ENCODE measurements at regions not wholly inside any gene's neighbourhood (a gene's known extent, or its start where the extent isn't known, plus 50 kb on each side); places are given as distances from the start of the nearest gene placed in this dataset.

GRCh38 chr1:38142606-38143005 lies 96.0 kb upstream of the POU3F1 start:
- H3K36me3 ChIP-seq (ENCODE audit: control insufficient read depth in 2 of 2, extremely low read depth in 1 of 2, insufficient read depth in 2 of 2, low read length in 2 of 2), result no peaks in the 10 kb centered on the region
- BruUV-seq (replicated peaks), result no TSS peak
- no peak overlapping the region for H3K4me3 ChIP-seq (replicated peaks in 1 of 3; ENCODE audit: insufficient read depth in 1 of 3, low read depth in 1 of 3, low read length in 3 of 3)
- H3K9me3 ChIP-seq (replicated peaks; ENCODE audit: control insufficient read depth, insufficient read depth, low read length), result no peaks in the 10 kb centered on the region
- H3K9ac ChIP-seq (replicated peaks; ENCODE audit: extremely low read depth, insufficient read depth, low read length), result no peak overlapping the region
- ChIA-PET CTCF (no interaction called here), POLR2A (no interaction called here)
- no peaks in the 10 kb centered on the region for H3K9me1 ChIP-seq (replicated peaks; ENCODE audit: control insufficient read depth, extremely low read depth, insufficient read depth, low read length)
- H3K79me2 ChIP-seq (ENCODE audit: control insufficient read depth, insufficient read depth, low read length), result no peaks in the 10 kb centered on the region
- H4K20me1 ChIP-seq (replicated peaks; ENCODE audit: control insufficient read depth, extremely low read depth, insufficient read depth, low read length), result no peaks in the 10 kb centered on the region
- H3K4me1 ChIP-seq (ENCODE audit: control insufficient read depth, extremely low read depth, insufficient read depth, low read length), result peaks cover 6% of the 10 kb centered on the region
- H3K27me3 ChIP-seq (ENCODE audit: control insufficient read depth in 2 of 2, insufficient read depth in 2 of 2, low read length in 2 of 2), result peaks cover 4 to 5% of the 10 kb centered on the region in 2 experiments
- intact Hi-C loops (cut with micrococcal nuclease) (no loop called here), dilution Hi-C loops (cut with MboI; ENCODE audit: extremely low pct_ligation_motif_present, low sequenced_read_pairs) (no loop called here)
- TF ChIP-seq EZH2 (IDR thresholded peaks at IDR 0.05; ENCODE audit: borderline replicate concordance, low read depth, low read length, severe bottlenecking) (no peak), POLR2AphosphoS5 (IDR thresholded peaks at IDR 0.05; ENCODE audit: insufficient read depth, low read depth, low read length) (no peak), JUN (IDR thresholded peaks at IDR 0.05; ENCODE audit: borderline replicate concordance, insufficient read depth, insufficient read length, low read depth) (no peak), MYC (IDR thresholded peaks at IDR 0.05; ENCODE audit: low read depth, low read length) (no peak), GATA2 (IDR thresholded peaks at IDR 0.05; ENCODE audit: insufficient read depth, insufficient read length, low read depth, low read length) (no peak), CTCF (IDR thresholded peaks at IDR 0.05; ENCODE audit: extremely low read depth in 1 of 2, insufficient read depth in 1 of 2, low read depth in 1 of 2, low read length in 2 of 2) (no peak), FOS (IDR thresholded peaks at IDR 0.05; ENCODE audit: borderline replicate concordance, insufficient read depth, low read length) (no peak), MAX (IDR thresholded peaks at IDR 0.05; ENCODE audit: insufficient read depth, insufficient read length) (no peak), POLR2A (IDR thresholded peaks at IDR 0.05; ENCODE audit: low read depth, low read length) (no peak)
- DNase-seq (ENCODE audit: low read depth, low spot score) (no peak), FAIRE-seq (no peak)
- no peak overlapping the region for H3K27ac ChIP-seq (ENCODE audit: insufficient read depth, low read depth, low read length)
- no peak overlapping the region for H3K4me2 ChIP-seq (ENCODE audit: insufficient read depth, low read length)
- no peak overlapping the region for H2AFZ ChIP-seq (ENCODE audit: low read depth, low read length)
